HepG2 (cell line): ENCODE measurements at regions not wholly inside any gene's neighbourhood (a gene's known extent, or its start where the extent isn't known, plus 50 kb on each side); places are given as distances from the start of the nearest gene placed in this dataset.

Source experiments
- CC2D1A ChIP-seq: sonication (generic); formaldehyde crosslinking; IDR thresholded peaks from 2 replicates; pipeline ENCODE4 v1.8.1; 2023; ENCODE audit warnings: mild to moderate bottlenecking, missing genetic modification reagents
- DRAP1 ChIP-seq: IDR thresholded peaks from 2 replicates; pipeline ENCODE4 v1.6.1; 2016; ENCODE audit warnings: missing genetic modification reagents, missing compliant biosample characterization
- KIAA2018 ChIP-seq: sonication (generic); formaldehyde crosslinking; IDR thresholded peaks from 2 replicates; pipeline ENCODE4 v1.5.0; 2020; ENCODE audit warnings: mild to moderate bottlenecking, missing genetic modification reagents, borderline replicate concordance
- KLF15 ChIP-seq: sonication (generic); formaldehyde crosslinking; IDR thresholded peaks from 2 replicates; pipeline ENCODE4 v1.8.1; 2023; ENCODE audit warnings: borderline replicate concordance, mild to moderate bottlenecking, inconsistent platforms, missing genetic modification reagents, mixed read lengths
- SP4 ChIP-seq: sonication (generic); formaldehyde crosslinking; IDR thresholded peaks from 2 replicates; pipeline ENCODE4 v1.8.1; 2023; ENCODE audit warnings: mild to moderate bottlenecking, missing genetic modification reagents
- ZBTB40 ChIP-seq, 2 experiments: fragments of 450-650 bp in 1 of 2; sonication (generic) in 1 of 2; formaldehyde crosslinking in 1 of 2; IDR thresholded peaks; 2 replicates each; pipeline versions ENCODE4 v1.6.1 to v1.8.0; 2016 to 2022; ENCODE audit warnings: antibody characterized with exemption in 1 of 2, mild to moderate bottlenecking in 1 of 2, missing genetic modification reagents in 1 of 2
- ZNF891 ChIP-seq: sonication (generic); formaldehyde crosslinking; IDR thresholded peaks from 2 replicates; pipeline ENCODE4 v1.5.0; 2020; ENCODE audit warnings: mild to moderate bottlenecking, missing genetic modification reagents

GRCh38 chr18:46335534-46336101, 231.4 kb downstream of the HAUS1 start (continued):
- no peak for TF ChIP-seq SP4 (CRISPR knock-in tag)
- no peak for TF ChIP-seq KLF15
- TF ChIP-seq KIAA2018: no peak
- no peak for TF ChIP-seq DRAP1
- TF ChIP-seq ZBTB40 (IDR thresholded peaks at IDR 0.05): no peak
- no peak for TF ChIP-seq ZBTB40 (CRISPR knock-in tag; IDR thresholded peaks at IDR 0.05)
- TF ChIP-seq CC2D1A: no peak
- no peak for TF ChIP-seq ZNF891 (CRISPR knock-in tag)
